ENCODE measurements at regions not wholly inside any gene's neighbourhood (a gene's known extent, or its start where the extent isn't known, plus 50 kb on each side); places are given as distances from the start of the nearest gene placed in this dataset.

- TF ChIP-seq BACH2 (CRISPR knock-in tag; IDR thresholded peaks at IDR 0.05; ENCODE audit: borderline replicate concordance) (no peak), OSR1 (CRISPR knock-in tag; IDR thresholded peaks at IDR 0.05) (no peak), SNAI2 (CRISPR knock-in tag; IDR thresholded peaks at IDR 0.05) (no peak), POU6F1 (CRISPR knock-in tag; IDR thresholded peaks at IDR 0.05; ENCODE audit: borderline replicate concordance, low read depth) (no peak), GLIS3 (CRISPR knock-in tag; IDR thresholded peaks at IDR 0.05) (no peak), PPARA (CRISPR knock-in tag; IDR thresholded peaks at IDR 0.05; ENCODE audit: borderline replicate concordance) (no peak), ARNTL (CRISPR knock-in tag; IDR thresholded peaks at IDR 0.05; ENCODE audit: borderline replicate concordance, low read depth) (no peak), PATZ1 (CRISPR knock-in tag; IDR thresholded peaks at IDR 0.05; ENCODE audit: borderline replicate concordance) (no peak), CREB5 (CRISPR knock-in tag; IDR thresholded peaks at IDR 0.05; ENCODE audit: low read depth) (no peak), TSHZ2 (CRISPR knock-in tag; IDR thresholded peaks at IDR 0.05) (no peak), ZFP30 (CRISPR knock-in tag; IDR thresholded peaks at IDR 0.05) (no peak), ESRRG (CRISPR knock-in tag; IDR thresholded peaks at IDR 0.05) (no peak), CSDC2 (CRISPR knock-in tag; IDR thresholded peaks at IDR 0.05) (no peak), CSRNP3 (CRISPR knock-in tag; IDR thresholded peaks at IDR 0.05) (no peak), ZNF8 (CRISPR knock-in tag; IDR thresholded peaks at IDR 0.05) (no peak), ZFP3 (CRISPR knock-in tag; IDR thresholded peaks at IDR 0.05) (no peak), TCF4 (CRISPR knock-in tag; IDR thresholded peaks at IDR 0.05; ENCODE audit: borderline replicate concordance) (no peak)
- no peak for ATAC-seq
Observed at GRCh38 chr4:122249357-122249756, 97.2 kb downstream of the BLTP1 start.

- ATAC-seq: no peak
Observed at GRCh38 chr4:122252584-122252983, 100.5 kb downstream of the BLTP1 start.

GRCh38 chr4:122259849-122260248 is 107.7 kb downstream of the BLTP1 start:
- no peak for ATAC-seq
- no peak for TF ChIP-seq CREB5 (CRISPR knock-in tag; IDR thresholded peaks at IDR 0.05; ENCODE audit: low read depth)
- no peak for TF ChIP-seq TCF4 (CRISPR knock-in tag; IDR thresholded peaks at IDR 0.05; ENCODE audit: borderline replicate concordance)
- TF ChIP-seq ISL1 (CRISPR knock-in tag; IDR thresholded peaks at IDR 0.05): no peak
- no peak for TF ChIP-seq ZNF70 (CRISPR knock-in tag; IDR thresholded peaks at IDR 0.05)
- no peak for TF ChIP-seq ZFP30 (CRISPR knock-in tag; IDR thresholded peaks at IDR 0.05)
- TF ChIP-seq TSHZ2 (CRISPR knock-in tag; IDR thresholded peaks at IDR 0.05): no peak
- no peak for TF ChIP-seq BACH2 (CRISPR knock-in tag; IDR thresholded peaks at IDR 0.05; ENCODE audit: borderline replicate concordance)
- no peak for TF ChIP-seq RARB (CRISPR knock-in tag; IDR thresholded peaks at IDR 0.05)
- no peak for TF ChIP-seq ZFP3 (CRISPR knock-in tag; IDR thresholded peaks at IDR 0.05)
- no peak for TF ChIP-seq POU6F1 (CRISPR knock-in tag; IDR thresholded peaks at IDR 0.05; ENCODE audit: borderline replicate concordance, low read depth)
- no peak for TF ChIP-seq ARNTL (CRISPR knock-in tag; IDR thresholded peaks at IDR 0.05; ENCODE audit: borderline replicate concordance, low read depth)
- TF ChIP-seq OSR1 (CRISPR knock-in tag; IDR thresholded peaks at IDR 0.05): no peak
- no peak for TF ChIP-seq TOX (CRISPR knock-in tag; IDR thresholded peaks at IDR 0.05; ENCODE audit: borderline replicate concordance)
- TF ChIP-seq ZNF8 (CRISPR knock-in tag; IDR thresholded peaks at IDR 0.05): no peak

More at GRCh38 chr4:122252584-122252983, 100.5 kb downstream of the BLTP1 start:
- TF ChIP-seq ESRRG (CRISPR knock-in tag; IDR thresholded peaks at IDR 0.05) (no peak), CSDC2 (CRISPR knock-in tag; IDR thresholded peaks at IDR 0.05) (no peak), GLIS3 (CRISPR knock-in tag; IDR thresholded peaks at IDR 0.05) (no peak), ZNF8 (CRISPR knock-in tag; IDR thresholded peaks at IDR 0.05) (no peak), ZNF565 (CRISPR knock-in tag; conservative IDR thresholded peaks at IDR 0.05; ENCODE audit: low read depth) (no peak), ISL1 (CRISPR knock-in tag; IDR thresholded peaks at IDR 0.05) (no peak), ARNTL (CRISPR knock-in tag; IDR thresholded peaks at IDR 0.05; ENCODE audit: borderline replicate concordance, low read depth) (no peak)

All from SK-N-SH treated with all-trans-retinoic acid at 6 μM for 48 hours (cell line).